MCF 10A (cell line): ENCODE measurements at regions not wholly inside any gene's neighbourhood (a gene's known extent, or its start where the extent isn't known, plus 50 kb on each side); places are given as distances from the start of the nearest gene placed in this dataset.

Source experiments
- BruUV-seq: library from RNA; stranded (reverse); fragments of 400-500 nt; replicated peaks from 2 replicates; lab custom pipeline; 2021; lab: Mats Ljungman, UMichigan
- CTCF ChIA-PET: fragments of 300-600 bp; sonication (Branson Sonifier 250); formaldehyde crosslinking; extraction: SDS; loops from one replicate; lab custom pipeline; 2021; ENCODE audit warnings: antibody characterized with exemption, inconsistent platforms; lab: Yijun Ruan, JAX
- POLR2A ChIA-PET: fragments of 300-600, 350-650 bp; sonication (Branson Sonifier 250); formaldehyde crosslinking; extraction: SDS; loops from one replicate; lab custom pipeline; 2020; ENCODE audit warnings: antibody characterized with exemption, inconsistent platforms; lab: Yijun Ruan, JAX
- DNase-seq: peaks from one replicate; pipeline ENCODE4 v3.0.0-alpha.2; 2018; ENCODE audit not compliant: unreplicated experiment
- H3K27ac Mint-ChIP-seq: one replicate; pipeline ENCODE4 v1.8.0; 2022; ENCODE audit warnings: mild to moderate bottlenecking, low read depth, mixed read lengths; ENCODE audit not compliant: unreplicated experiment
- H3K27me3 Mint-ChIP-seq: one replicate; pipeline ENCODE4 v1.8.0; 2022; ENCODE audit warnings: mixed read lengths; ENCODE audit not compliant: insufficient read depth, unreplicated experiment
- H3K36me3 Mint-ChIP-seq: one replicate; pipeline ENCODE4 v1.8.0; 2022; ENCODE audit warnings: mild to moderate bottlenecking, moderate library complexity, mixed read lengths; ENCODE audit not compliant: insufficient read depth, unreplicated experiment
- H3K4me1 Mint-ChIP-seq: one replicate; pipeline ENCODE4 v1.8.0; 2022; ENCODE audit warnings: mixed read lengths; ENCODE audit not compliant: insufficient read depth, unreplicated experiment
- H3K4me3 Mint-ChIP-seq: one replicate; pipeline ENCODE4 v1.8.0; 2022; ENCODE audit warnings: mild to moderate bottlenecking, moderate library complexity, mixed read lengths; ENCODE audit not compliant: unreplicated experiment
- H3K9me3 Mint-ChIP-seq: one replicate; pipeline ENCODE4 v1.8.0; 2022; ENCODE audit warnings: mixed read lengths; ENCODE audit not compliant: unreplicated experiment
- intact Hi-C: fragments of 100-400 bp; cut with micrococcal nuclease; formaldehyde crosslinking; loops from 2 replicates; pipeline ENCODE4 v1.14.1; 2022
- TF ChIP-seq, protein P1 (sequence below): fragments of 200-600 bp; IDR thresholded peaks from one replicate; pipeline ENCODE4 v1.8.0; 2022; ENCODE audit warnings: antibody characterized with exemption, mild to moderate bottlenecking; ENCODE audit not compliant: unreplicated experiment

DNA sequence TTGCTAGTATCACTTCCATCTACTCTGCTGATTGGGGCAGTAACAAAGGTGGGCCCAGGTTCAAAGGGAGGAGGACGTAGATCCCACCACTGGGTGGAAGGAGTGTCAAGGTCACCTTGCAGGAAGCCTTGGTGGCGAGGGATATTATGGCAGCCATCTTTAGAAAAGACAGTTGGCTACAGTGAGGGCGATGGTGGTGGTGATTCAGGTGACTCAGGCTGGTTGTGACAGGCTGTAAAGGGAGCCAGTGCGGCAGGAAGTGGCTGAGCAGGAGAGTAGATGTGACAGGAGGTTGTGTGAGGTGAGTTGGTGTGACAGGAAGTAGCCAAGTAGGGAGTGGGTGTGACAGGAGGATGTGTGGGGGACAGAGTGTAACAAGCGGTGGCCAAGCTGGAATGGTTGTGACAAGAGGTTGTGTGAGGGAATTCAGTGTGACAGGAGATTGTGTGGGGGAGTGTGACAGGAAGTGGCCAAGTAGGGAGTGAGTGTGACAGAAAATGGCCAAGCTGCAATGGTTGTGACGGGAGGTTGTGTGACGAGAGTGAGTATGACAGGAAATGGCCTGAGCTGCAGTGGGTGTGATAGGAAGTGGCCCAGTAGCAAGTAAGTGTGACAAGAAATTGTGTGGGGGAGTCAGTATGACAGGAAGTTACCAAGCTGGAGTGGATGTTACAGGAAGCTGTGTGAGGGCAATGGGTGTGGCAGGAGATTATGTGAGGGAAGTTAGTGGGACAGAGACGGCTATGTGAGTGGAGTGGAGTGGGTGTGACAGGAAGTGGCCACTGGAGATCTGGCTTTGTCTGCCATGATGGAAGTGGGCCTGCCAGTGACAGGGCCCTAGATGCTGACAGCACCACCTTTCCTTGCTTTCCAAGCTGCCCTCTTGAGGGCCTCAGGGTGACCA is 136.5 kb upstream of the MYL2 start:
- no peaks in the 10 kb centered on the region for H3K9me3 Mint-ChIP-seq
- peaks cover 12% of the 10 kb centered on the region for H3K4me1 Mint-ChIP-seq
- no peaks in the 10 kb centered on the region for H3K27me3 Mint-ChIP-seq
- BruUV-seq = no TSS peak
- no peak overlapping the region for H3K4me3 Mint-ChIP-seq
- CTCF ChIA-PET = interaction anchor here (1.2 kb wide), 1 partner anchor 242 kb away, joined by 3 read pairs; no protein-coding TSS in a partner anchor
- H3K36me3 Mint-ChIP-seq = no peaks in the 10 kb centered on the region
- peak overlapping the region; percentile 13 for H3K27ac Mint-ChIP-seq
- intact Hi-C loops = no loop called here
- TF ChIP-seq, protein P1, sequence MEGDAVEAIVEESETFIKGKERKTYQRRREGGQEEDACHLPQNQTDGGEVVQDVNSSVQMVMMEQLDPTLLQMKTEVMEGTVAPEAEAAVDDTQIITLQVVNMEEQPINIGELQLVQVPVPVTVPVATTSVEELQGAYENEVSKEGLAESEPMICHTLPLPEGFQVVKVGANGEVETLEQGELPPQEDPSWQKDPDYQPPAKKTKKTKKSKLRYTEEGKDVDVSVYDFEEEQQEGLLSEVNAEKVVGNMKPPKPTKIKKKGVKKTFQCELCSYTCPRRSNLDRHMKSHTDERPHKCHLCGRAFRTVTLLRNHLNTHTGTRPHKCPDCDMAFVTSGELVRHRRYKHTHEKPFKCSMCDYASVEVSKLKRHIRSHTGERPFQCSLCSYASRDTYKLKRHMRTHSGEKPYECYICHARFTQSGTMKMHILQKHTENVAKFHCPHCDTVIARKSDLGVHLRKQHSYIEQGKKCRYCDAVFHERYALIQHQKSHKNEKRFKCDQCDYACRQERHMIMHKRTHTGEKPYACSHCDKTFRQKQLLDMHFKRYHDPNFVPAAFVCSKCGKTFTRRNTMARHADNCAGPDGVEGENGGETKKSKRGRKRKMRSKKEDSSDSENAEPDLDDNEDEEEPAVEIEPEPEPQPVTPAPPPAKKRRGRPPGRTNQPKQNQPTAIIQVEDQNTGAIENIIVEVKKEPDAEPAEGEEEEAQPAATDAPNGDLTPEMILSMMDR = no peak
- POLR2A ChIA-PET = no interaction called here
- no peak for DNase-seq

GRCh38 chr12:111055181-111055880 is 135.0 kb upstream of the MYL2 start:
- Mint-ChIP-seq H3K27me3 (no peaks in the 10 kb centered on the region), H3K4me1 (peaks cover 12% of the 10 kb centered on the region), H3K36me3 (no peaks in the 10 kb centered on the region), H3K4me3 (no peak overlapping the region), H3K9me3 (no peaks in the 10 kb centered on the region), H3K27ac (no peak overlapping the region)
- BruUV-seq = no TSS peak
- POLR2A ChIA-PET = interaction anchor here (0.6 kb wide), 1 partner anchor 11 kb away, joined by 3 read pairs; no protein-coding TSS in a partner anchor
- intact Hi-C loops = no loop called here
- DNase-seq = no peak
- CTCF ChIA-PET = interaction anchor here (1.4 kb wide), 1 partner anchor 160 kb away, joined by 3 read pairs; no protein-coding TSS in a partner anchor
- TF ChIP-seq, protein P1 = no peak

GRCh38 chr12:111048991-111049390 is 128.6 kb upstream of the MYL2 start:
- BruUV-seq = no TSS peak
- H3K4me1 Mint-ChIP-seq = no peaks in the 10 kb centered on the region
- no peak for DNase-seq
- H3K36me3 Mint-ChIP-seq = no peaks in the 10 kb centered on the region
- H3K9me3 Mint-ChIP-seq = no peaks in the 10 kb centered on the region
- no peak overlapping the region for H3K4me3 Mint-ChIP-seq
- POLR2A ChIA-PET = no interaction called here
- CTCF ChIA-PET = no interaction called here
- H3K27ac Mint-ChIP-seq = no peak overlapping the region
- TF ChIP-seq, protein P1 = no peak
- H3K27me3 Mint-ChIP-seq = no peaks in the 10 kb centered on the region
- intact Hi-C loops = no loop called here

DNA sequence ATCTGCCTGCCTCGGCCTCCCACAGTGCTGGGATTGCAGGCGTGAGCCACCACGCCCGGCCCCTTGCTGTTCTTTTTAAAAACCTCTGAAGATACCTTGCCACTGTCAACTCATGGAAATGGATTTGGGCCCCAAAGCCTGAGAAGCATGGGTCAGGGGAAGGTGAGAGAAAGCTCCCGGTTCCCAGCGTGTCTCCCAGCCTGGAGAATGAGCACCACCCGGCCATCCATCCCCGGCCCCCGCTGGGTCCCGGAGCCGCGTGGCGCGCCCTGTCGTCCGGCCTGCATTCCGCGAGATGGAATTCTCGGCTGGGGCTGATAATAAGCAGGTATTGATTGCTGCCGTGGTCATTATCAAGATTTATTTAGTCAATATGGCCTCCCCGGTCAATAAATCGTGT is 126.5 kb upstream of the MYL2 start:
- no peak overlapping the region for H3K4me3 Mint-ChIP-seq
- H3K4me1 Mint-ChIP-seq = no peaks in the 10 kb centered on the region
- no peak for DNase-seq
- H3K27me3 Mint-ChIP-seq = no peaks in the 10 kb centered on the region
- H3K36me3 Mint-ChIP-seq = no peaks in the 10 kb centered on the region
- intact Hi-C loops = no loop called here
- H3K9me3 Mint-ChIP-seq = no peaks in the 10 kb centered on the region
- ChIA-PET POLR2A (no interaction called here), CTCF (interaction anchor here (0.5 to 1.5 kb wide), 3 partner anchors 23 to 1991 kb away, joined by 3 to 4 read pairs (median 3); no protein-coding TSS in a partner anchor)
- no TSS peak for BruUV-seq
- TF ChIP-seq, protein P1 = no peak
- H3K27ac Mint-ChIP-seq = no peak overlapping the region
